HepG2 (cell line): ENCODE measurements at regions not wholly inside any gene's neighbourhood (a gene's known extent, or its start where the extent isn't known, plus 50 kb on each side); places are given as distances from the start of the nearest gene placed in this dataset.
"Not testable (repeated sequence)": the region's sequence is repeated elsewhere in the genome, so short reads cannot be mapped to it uniquely, and the experiment has no call there.

Source experiments
- ARID3A ChIP-seq: IDR thresholded peaks from 2 replicates; pipeline ENCODE4 v1.6.1; 2012; ENCODE audit warnings: low read depth, low read length, improper control_type of control experiment
- ARNTL ChIP-seq: sonication (generic); formaldehyde crosslinking; IDR thresholded peaks from 2 replicates; pipeline ENCODE4 v1.4.0; 2020; ENCODE audit warnings: mild to moderate bottlenecking, missing genetic modification reagents
- CBX2 ChIP-seq, 2 experiments: fragments of 200-600 bp in 1 of 2; sonication (generic); formaldehyde crosslinking in 1 of 2; IDR thresholded peaks; 2 replicates each; pipeline versions ENCODE4 v1.7.0 to v1.8.1; 2018 to 2022; ENCODE audit warnings: low read depth in 2 of 2, low read length in 1 of 2, mild to moderate bottlenecking in 1 of 2, missing genetic modification reagents in 1 of 2
- ELK4 ChIP-seq: sonication (generic); formaldehyde crosslinking; IDR thresholded peaks from 2 replicates; pipeline ENCODE4 v1.9.0; 2021; ENCODE audit warnings: missing genetic modification reagents, borderline replicate concordance
- HNRNPH1 ChIP-seq: fragments of 200-400 bp; formaldehyde crosslinking; optimal IDR thresholded peaks from 2 replicates; pipeline ENCODE3; 2017; ENCODE audit warnings: mild to moderate bottlenecking, low read depth, low read length
- JUN ChIP-seq: sonication (generic); formaldehyde crosslinking; IDR thresholded peaks from 2 replicates; pipeline ENCODE4 v1.4.0; 2020; ENCODE audit warnings: mild to moderate bottlenecking, missing genetic modification reagents
- PHF21A ChIP-seq: sonication (generic); formaldehyde crosslinking; IDR thresholded peaks from 2 replicates; pipeline ENCODE4 v1.5.0; 2020; ENCODE audit warnings: mild to moderate bottlenecking, missing genetic modification reagents
- SIN3A ChIP-seq: IDR thresholded peaks from 2 replicates; pipeline ENCODE4 v1.6.1; 2011; ENCODE audit warnings: low read depth, mild to moderate bottlenecking, control low read depth, low read length, borderline replicate concordance
- SMYD3 ChIP-seq: sonication (generic); formaldehyde crosslinking; IDR thresholded peaks from 2 replicates; pipeline ENCODE4 v1.8.1; 2023; ENCODE audit warnings: mild to moderate bottlenecking, missing genetic modification reagents
- ZC3H4 ChIP-seq: sonication (generic); formaldehyde crosslinking; IDR thresholded peaks from 2 replicates; pipeline ENCODE4 v1.4.0; 2020; ENCODE audit warnings: missing genetic modification reagents, borderline replicate concordance
- ZFP41 ChIP-seq: sonication (generic); formaldehyde crosslinking; IDR thresholded peaks from 2 replicates; pipeline ENCODE4 v1.4.0; 2020; ENCODE audit warnings: mild to moderate bottlenecking, missing genetic modification reagents, borderline replicate concordance
- ZNF350 ChIP-seq: sonication (generic); formaldehyde crosslinking; IDR thresholded peaks from 2 replicates; pipeline ENCODE4 v1.4.0; 2020; ENCODE audit warnings: mild to moderate bottlenecking, low read depth, missing genetic modification reagents, borderline replicate concordance
- ZNF841 ChIP-seq: sonication (generic); formaldehyde crosslinking; IDR thresholded peaks from 2 replicates; pipeline ENCODE4 v1.8.1; 2023; ENCODE audit warnings: missing genetic modification reagents, borderline replicate concordance
- ZNF878 ChIP-seq: sonication (generic); formaldehyde crosslinking; IDR thresholded peaks from 2 replicates; pipeline ENCODE4 v1.8.1; 2023; ENCODE audit warnings: mild to moderate bottlenecking, missing genetic modification reagents, moderate library complexity

- TF ChIP-seq ARID3A; JUN (CRISPR knock-in tag); SMYD3 (CRISPR knock-in tag); ZNF878 (CRISPR knock-in tag); ZC3H4 (CRISPR knock-in tag); SIN3A; ELK4 (CRISPR knock-in tag); ZNF841 (CRISPR knock-in tag); ZNF350 (CRISPR knock-in tag); PHF21A (CRISPR knock-in tag); HNRNPH1; CBX2 (IDR thresholded peaks at IDR 0.05; ENCODE audit: low read depth, low read length); CBX2 (CRISPR knock-in tag; IDR thresholded peaks at IDR 0.05; ENCODE audit: low read depth); ARNTL (CRISPR knock-in tag); ZFP41: not testable (repeated sequence)
These were observed 207.8 kb downstream of the USP6NL start for GRCh38 chr10:11403646-11404045.
